Activated CD4-positive, alpha-beta T cell treated with anti-CD3 and anti-CD28 coated beads, Interleukin-2, Interleukin-6, amounts not matched to agents 100 ng/mL and 50 ng/mL, durations not matched to agents 16 hours and 8 hours (primary cell): ENCODE measurements at regions not wholly inside any gene's neighbourhood (a gene's known extent, or its start where the extent isn't known, plus 50 kb on each side); places are given as distances from the start of the nearest gene placed in this dataset.

Source experiments
- DNase-seq: peaks from one replicate; pipeline ENCODE4 v3.0.0-alpha.2; 2020

- DNase-seq: no peak
These were observed 330.8 kb downstream of the OSR1 start for GRCh38 chr2:19027626-19028025.

- DNase-seq: no peak
These were observed 332.2 kb downstream of the OSR1 start for GRCh38 chr2:19026261-19026660.

- DNase-seq: no peak
These were observed 336.1 kb downstream of the OSR1 start for GRCh38 chr2:19022334-19022733.

- DNase-seq: no peak
These were observed 336.7 kb downstream of the OSR1 start for GRCh38 chr2:19021721-19022120.

GRCh38 chr2:19021100-19021476 lies 337.3 kb downstream of the OSR1 start:
- no peak for DNase-seq

- no peak for DNase-seq
These were observed 338.0 kb downstream of the OSR1 start for GRCh38 chr2:19020144-19021099.

GRCh38 chr2:19009510-19009909 lies 348.9 kb downstream of the OSR1 start:
- no peak for DNase-seq

GRCh38 chr2:19003554-19003953 lies 354.9 kb downstream of the OSR1 start:
- DNase-seq: no peak

GRCh38 chr2:19000776-19001175 lies 357.6 kb downstream of the OSR1 start:
- DNase-seq: no peak

GRCh38 chr2:18999198-18999597 lies 359.2 kb downstream of the OSR1 start:
- DNase-seq: no peak

- no peak for DNase-seq
These were observed 359.9 kb downstream of the OSR1 start for GRCh38 chr2:18998491-18998890.

- no peak for DNase-seq
These were observed 364.6 kb downstream of the OSR1 start for GRCh38 chr2:18993756-18994338.

GRCh38 chr2:18991177-18992168 lies 366.9 kb downstream of the OSR1 start:
- no peak for DNase-seq

GRCh38 chr2:18988631-18989232 lies 369.7 kb downstream of the OSR1 start:
- no peak for DNase-seq

GRCh38 chr2:18987592-18988073 lies 370.8 kb downstream of the OSR1 start:
- DNase-seq: no peak

GRCh38 chr2:18987016-18987415 lies 371.4 kb downstream of the OSR1 start:
- DNase-seq: no peak

GRCh38 chr2:18986046-18986445 lies 372.4 kb downstream of the OSR1 start:
- DNase-seq: no peak

- no peak for DNase-seq
These were observed 377.5 kb downstream of the OSR1 start for GRCh38 chr2:18980786-18981430.

GRCh38 chr2:18980104-18980785 lies 378.2 kb downstream of the OSR1 start:
- DNase-seq: no peak

- DNase-seq: no peak
These were observed 381.0 kb downstream of the OSR1 start for GRCh38 chr2:18977409-18977808.
